ENCODE measurements at regions not wholly inside any gene's neighbourhood (a gene's known extent, or its start where the extent isn't known, plus 50 kb on each side); places are given as distances from the start of the nearest gene placed in this dataset.

DNA sequence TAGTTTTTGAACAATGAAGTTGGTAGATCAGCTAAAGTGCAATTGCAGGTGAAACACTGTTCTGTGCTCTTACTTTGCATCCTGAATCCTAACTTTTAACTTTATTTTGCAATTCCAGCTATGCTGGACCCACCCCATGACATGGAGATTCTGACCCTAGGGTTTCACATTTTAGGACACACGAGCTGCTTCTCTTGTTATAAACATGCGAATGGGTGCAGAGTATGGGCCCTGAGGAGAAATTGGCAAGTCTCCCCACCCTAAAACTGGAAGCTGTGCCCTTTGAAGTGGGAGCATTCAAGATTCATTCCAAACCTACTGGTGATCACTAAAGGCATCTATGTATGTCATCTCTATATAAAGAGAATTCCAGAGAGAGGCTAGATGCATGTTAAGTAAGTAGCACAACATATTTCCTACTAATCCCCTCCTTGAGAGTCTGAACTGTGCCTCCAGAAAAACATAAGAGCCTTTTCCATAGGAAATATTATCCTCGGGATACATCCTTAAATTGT, 794.3 kb upstream of the ZEB2 start:
- TF ChIP-seq, protein P1, sequence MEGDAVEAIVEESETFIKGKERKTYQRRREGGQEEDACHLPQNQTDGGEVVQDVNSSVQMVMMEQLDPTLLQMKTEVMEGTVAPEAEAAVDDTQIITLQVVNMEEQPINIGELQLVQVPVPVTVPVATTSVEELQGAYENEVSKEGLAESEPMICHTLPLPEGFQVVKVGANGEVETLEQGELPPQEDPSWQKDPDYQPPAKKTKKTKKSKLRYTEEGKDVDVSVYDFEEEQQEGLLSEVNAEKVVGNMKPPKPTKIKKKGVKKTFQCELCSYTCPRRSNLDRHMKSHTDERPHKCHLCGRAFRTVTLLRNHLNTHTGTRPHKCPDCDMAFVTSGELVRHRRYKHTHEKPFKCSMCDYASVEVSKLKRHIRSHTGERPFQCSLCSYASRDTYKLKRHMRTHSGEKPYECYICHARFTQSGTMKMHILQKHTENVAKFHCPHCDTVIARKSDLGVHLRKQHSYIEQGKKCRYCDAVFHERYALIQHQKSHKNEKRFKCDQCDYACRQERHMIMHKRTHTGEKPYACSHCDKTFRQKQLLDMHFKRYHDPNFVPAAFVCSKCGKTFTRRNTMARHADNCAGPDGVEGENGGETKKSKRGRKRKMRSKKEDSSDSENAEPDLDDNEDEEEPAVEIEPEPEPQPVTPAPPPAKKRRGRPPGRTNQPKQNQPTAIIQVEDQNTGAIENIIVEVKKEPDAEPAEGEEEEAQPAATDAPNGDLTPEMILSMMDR (conservative IDR thresholded peaks at IDR 0.05): no peak
- TF ChIP-seq EZH2 (IDR thresholded peaks at IDR 0.05; ENCODE audit: low read depth): no peak
